ENCODE measurements at regions not wholly inside any gene's neighbourhood (a gene's known extent, or its start where the extent isn't known, plus 50 kb on each side); places are given as distances from the start of the nearest gene placed in this dataset.

DNA sequence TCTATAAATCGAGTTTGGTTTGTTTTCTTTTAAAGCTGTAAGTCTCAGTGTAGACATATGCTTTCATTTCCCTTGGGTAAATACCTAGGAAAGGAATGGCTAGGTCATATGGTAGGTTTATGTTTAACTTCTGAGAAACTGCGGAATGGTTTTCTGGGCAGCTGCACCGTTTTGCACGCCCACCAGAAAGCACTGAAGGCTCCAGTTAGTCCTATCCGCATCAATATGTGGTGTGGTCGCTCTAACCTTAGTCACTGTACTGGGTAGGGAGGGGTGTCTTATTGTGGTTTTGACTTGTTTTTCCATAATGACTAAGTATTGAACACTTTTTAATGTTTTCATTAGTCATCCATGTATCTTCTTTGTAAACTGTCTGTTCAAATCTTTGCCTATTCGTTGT, 279.5 kb upstream of the AKR1E2 start:
- TF ChIP-seq, protein P1, sequence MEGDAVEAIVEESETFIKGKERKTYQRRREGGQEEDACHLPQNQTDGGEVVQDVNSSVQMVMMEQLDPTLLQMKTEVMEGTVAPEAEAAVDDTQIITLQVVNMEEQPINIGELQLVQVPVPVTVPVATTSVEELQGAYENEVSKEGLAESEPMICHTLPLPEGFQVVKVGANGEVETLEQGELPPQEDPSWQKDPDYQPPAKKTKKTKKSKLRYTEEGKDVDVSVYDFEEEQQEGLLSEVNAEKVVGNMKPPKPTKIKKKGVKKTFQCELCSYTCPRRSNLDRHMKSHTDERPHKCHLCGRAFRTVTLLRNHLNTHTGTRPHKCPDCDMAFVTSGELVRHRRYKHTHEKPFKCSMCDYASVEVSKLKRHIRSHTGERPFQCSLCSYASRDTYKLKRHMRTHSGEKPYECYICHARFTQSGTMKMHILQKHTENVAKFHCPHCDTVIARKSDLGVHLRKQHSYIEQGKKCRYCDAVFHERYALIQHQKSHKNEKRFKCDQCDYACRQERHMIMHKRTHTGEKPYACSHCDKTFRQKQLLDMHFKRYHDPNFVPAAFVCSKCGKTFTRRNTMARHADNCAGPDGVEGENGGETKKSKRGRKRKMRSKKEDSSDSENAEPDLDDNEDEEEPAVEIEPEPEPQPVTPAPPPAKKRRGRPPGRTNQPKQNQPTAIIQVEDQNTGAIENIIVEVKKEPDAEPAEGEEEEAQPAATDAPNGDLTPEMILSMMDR (IDR thresholded peaks at IDR 0.05): no peak
- TF ChIP-seq SIN3A (IDR thresholded peaks at IDR 0.05; ENCODE audit: borderline replicate concordance, insufficient read depth, low read depth, low read length): no peak
- TF ChIP-seq POLR2AphosphoS5 (IDR thresholded peaks at IDR 0.05; ENCODE audit: low read depth, low read length): no peak
- TF ChIP-seq, protein P2, sequence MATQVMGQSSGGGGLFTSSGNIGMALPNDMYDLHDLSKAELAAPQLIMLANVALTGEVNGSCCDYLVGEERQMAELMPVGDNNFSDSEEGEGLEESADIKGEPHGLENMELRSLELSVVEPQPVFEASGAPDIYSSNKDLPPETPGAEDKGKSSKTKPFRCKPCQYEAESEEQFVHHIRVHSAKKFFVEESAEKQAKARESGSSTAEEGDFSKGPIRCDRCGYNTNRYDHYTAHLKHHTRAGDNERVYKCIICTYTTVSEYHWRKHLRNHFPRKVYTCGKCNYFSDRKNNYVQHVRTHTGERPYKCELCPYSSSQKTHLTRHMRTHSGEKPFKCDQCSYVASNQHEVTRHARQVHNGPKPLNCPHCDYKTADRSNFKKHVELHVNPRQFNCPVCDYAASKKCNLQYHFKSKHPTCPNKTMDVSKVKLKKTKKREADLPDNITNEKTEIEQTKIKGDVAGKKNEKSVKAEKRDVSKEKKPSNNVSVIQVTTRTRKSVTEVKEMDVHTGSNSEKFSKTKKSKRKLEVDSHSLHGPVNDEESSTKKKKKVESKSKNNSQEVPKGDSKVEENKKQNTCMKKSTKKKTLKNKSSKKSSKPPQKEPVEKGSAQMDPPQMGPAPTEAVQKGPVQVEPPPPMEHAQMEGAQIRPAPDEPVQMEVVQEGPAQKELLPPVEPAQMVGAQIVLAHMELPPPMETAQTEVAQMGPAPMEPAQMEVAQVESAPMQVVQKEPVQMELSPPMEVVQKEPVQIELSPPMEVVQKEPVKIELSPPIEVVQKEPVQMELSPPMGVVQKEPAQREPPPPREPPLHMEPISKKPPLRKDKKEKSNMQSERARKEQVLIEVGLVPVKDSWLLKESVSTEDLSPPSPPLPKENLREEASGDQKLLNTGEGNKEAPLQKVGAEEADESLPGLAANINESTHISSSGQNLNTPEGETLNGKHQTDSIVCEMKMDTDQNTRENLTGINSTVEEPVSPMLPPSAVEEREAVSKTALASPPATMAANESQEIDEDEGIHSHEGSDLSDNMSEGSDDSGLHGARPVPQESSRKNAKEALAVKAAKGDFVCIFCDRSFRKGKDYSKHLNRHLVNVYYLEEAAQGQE (IDR thresholded peaks at IDR 0.05; ENCODE audit: insufficient read depth in 1 of 2, low read depth in 2 of 2, low read length in 1 of 2): no peak

All from Panc1 (cell line).